GDM1 (cell line): ENCODE measurements at regions not wholly inside any gene's neighbourhood (a gene's known extent, or its start where the extent isn't known, plus 50 kb on each side); places are given as distances from the start of the nearest gene placed in this dataset.

ENCODE experiments used
- DNase-seq: peaks from one replicate; lab custom pipeline; 2025; lab: John Stamatoyannopoulos, UW

- no peak for DNase-seq
Observed at GRCh38 chr12:4223273-4223845, 50.2 kb upstream of the CCND2 start.

- no peak for DNase-seq
Observed at GRCh38 chr12:4221258-4221620, 52.3 kb upstream of the CCND2 start.

GRCh38 chr12:4220536-4221257, 52.9 kb upstream of the CCND2 start:
- DNase-seq = no peak

- DNase-seq = peak; percentile 30
Observed at GRCh38 chr12:4217091-4217490, 56.5 kb upstream of the CCND2 start.

GRCh38 chr12:4216187-4216927, 57.2 kb upstream of the CCND2 start:
- no peak for DNase-seq

- peak; percentile 96 for DNase-seq
Observed at GRCh38 chr12:4215229-4216186, 58.1 kb upstream of the CCND2 start.

GRCh38 chr12:4214877-4215228, 58.7 kb upstream of the CCND2 start:
- no peak for DNase-seq

GRCh38 chr12:4213471-4213870, 60.1 kb upstream of the CCND2 start:
- no peak for DNase-seq

GRCh38 chr12:4212845-4213244, 60.7 kb upstream of the CCND2 start:
- no peak for DNase-seq

GRCh38 chr12:4211372-4211771, 62.2 kb upstream of the CCND2 start:
- DNase-seq = no peak

- DNase-seq = no peak
Observed at GRCh38 chr12:4210183-4210582, 63.4 kb upstream of the CCND2 start.

GRCh38 chr12:4206470-4206869, 67.1 kb upstream of the CCND2 start:
- no peak for DNase-seq

GRCh38 chr12:4203772-4204376, 69.7 kb upstream of the CCND2 start:
- no peak for DNase-seq

GRCh38 chr12:4202918-4203317, 70.6 kb upstream of the CCND2 start:
- DNase-seq = no peak

GRCh38 chr12:4202487-4202886, 71.1 kb upstream of the CCND2 start:
- DNase-seq = no peak

- DNase-seq = no peak
Observed at GRCh38 chr12:4201333-4202100, 72.0 kb upstream of the CCND2 start.

GRCh38 chr12:4197922-4198763, 75.4 kb upstream of the CCND2 start:
- no peak for DNase-seq

- DNase-seq = no peak
Observed at GRCh38 chr12:4196805-4197420, 76.6 kb upstream of the CCND2 start.

GRCh38 chr12:4194668-4195067, 78.9 kb upstream of the CCND2 start:
- no peak for DNase-seq

GRCh38 chr12:4193821-4194220, 79.7 kb upstream of the CCND2 start:
- no peak for DNase-seq
